ENCODE measurements at regions not wholly inside any gene's neighbourhood (a gene's known extent, or its start where the extent isn't known, plus 50 kb on each side); places are given as distances from the start of the nearest gene placed in this dataset.

DNA sequence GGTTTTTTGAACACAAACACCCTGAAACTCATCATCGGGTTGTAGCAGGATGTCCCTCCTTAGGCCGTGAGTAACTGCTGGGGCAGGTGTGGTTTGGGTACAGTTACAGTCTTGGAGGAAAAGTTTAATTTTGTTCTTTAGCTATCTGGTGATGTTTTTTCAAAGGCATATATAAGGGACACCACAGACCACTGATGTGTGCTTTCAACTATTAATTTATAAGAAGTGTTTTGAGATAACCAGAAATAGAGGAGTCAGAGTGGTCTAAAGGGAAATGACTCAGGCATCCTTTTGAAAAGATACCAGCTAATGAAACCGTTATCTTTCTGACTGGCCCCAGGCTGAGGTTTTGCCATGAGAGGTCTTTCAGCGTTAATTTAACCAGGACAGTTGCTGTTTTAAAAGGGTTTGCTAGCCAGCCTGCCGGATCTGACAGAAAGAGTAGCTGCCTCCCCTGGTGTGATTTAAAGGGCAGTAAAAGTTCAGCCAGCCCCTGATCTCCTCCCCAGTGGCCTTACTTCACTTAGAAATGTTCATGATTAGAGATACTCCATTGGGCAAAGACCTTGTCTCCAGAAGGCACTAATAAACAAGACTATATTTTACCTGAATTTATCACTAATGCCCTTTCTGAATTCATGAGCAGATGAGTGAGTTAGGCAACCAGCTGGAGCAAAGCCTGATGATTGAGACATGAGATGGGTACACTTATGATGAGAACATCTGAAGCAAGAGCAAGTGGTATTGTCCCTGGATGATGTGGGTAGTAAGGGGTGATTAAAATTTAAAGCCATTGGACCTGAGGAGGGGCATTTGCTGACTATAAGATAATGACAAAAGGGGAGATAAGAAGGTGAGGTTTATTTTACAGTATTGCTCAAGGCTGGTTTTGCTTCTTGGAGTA is 482.5 kb upstream of the TBL1XR1 start:
- no peak for TF ChIP-seq EP300 (IDR thresholded peaks at IDR 0.05)
- TF ChIP-seq, protein P1, sequence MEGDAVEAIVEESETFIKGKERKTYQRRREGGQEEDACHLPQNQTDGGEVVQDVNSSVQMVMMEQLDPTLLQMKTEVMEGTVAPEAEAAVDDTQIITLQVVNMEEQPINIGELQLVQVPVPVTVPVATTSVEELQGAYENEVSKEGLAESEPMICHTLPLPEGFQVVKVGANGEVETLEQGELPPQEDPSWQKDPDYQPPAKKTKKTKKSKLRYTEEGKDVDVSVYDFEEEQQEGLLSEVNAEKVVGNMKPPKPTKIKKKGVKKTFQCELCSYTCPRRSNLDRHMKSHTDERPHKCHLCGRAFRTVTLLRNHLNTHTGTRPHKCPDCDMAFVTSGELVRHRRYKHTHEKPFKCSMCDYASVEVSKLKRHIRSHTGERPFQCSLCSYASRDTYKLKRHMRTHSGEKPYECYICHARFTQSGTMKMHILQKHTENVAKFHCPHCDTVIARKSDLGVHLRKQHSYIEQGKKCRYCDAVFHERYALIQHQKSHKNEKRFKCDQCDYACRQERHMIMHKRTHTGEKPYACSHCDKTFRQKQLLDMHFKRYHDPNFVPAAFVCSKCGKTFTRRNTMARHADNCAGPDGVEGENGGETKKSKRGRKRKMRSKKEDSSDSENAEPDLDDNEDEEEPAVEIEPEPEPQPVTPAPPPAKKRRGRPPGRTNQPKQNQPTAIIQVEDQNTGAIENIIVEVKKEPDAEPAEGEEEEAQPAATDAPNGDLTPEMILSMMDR (IDR thresholded peaks at IDR 0.05) = no peak
- no peak for TF ChIP-seq POLR2A (IDR thresholded peaks at IDR 0.05)

Data from ovary (tissue), 3 donors.